ENCODE measurements at regions not wholly inside any gene's neighbourhood (a gene's known extent, or its start where the extent isn't known, plus 50 kb on each side); places are given as distances from the start of the nearest gene placed in this dataset.
"Not testable (repeated sequence)": the region's sequence is repeated elsewhere in the genome, so short reads cannot be mapped to it uniquely, and the experiment has no call there.

- Mint-ChIP-seq H3K4me3 (no peak overlapping the region), H3K4me1 (ENCODE audit: low read depth) (no peaks in the 10 kb centered on the region), H3K27ac (no peak overlapping the region), H3K9me3 (no peaks in the 10 kb centered on the region), H3K36me3 (ENCODE audit: low read depth) (no peaks in the 10 kb centered on the region), H3K27me3 (no peaks in the 10 kb centered on the region)
- intact Hi-C loops (cut with DNase I, micrococcal nuclease), result no loop called here
- Histone ChIP-seq H3K4me3 (ENCODE audit: low read length) (no peak overlapping the region), H3K27me3 (ENCODE audit: control insufficient read depth in 1 of 2, insufficient read depth in 2 of 2, low read length in 2 of 2) (no peaks in the 10 kb centered on the region), H3K4me1 (ENCODE audit: insufficient read depth, low read length) (no peaks in the 10 kb centered on the region), H3K36me3 (ENCODE audit: insufficient read depth, low read length) (no peaks in the 10 kb centered on the region), H3K27ac (ENCODE audit: low read depth in 1 of 2, low read length in 2 of 2) (no peak overlapping the region), H3K9me3 (ENCODE audit: control insufficient read depth in 1 of 2, insufficient read depth in 1 of 2, low read length in 2 of 2) (no peaks in the 10 kb centered on the region)
- TF ChIP-seq CTCF (IDR thresholded peaks at IDR 0.05), result no peak
- ChIA-PET POLR2A (interaction anchor here (0.6 kb wide), 1 partner anchor 80 kb away, joined by 3 read pairs; no protein-coding TSS in a partner anchor), CTCF (no interaction called here)
- DNase-seq, result no peak
- ATAC-seq (ENCODE audit: poor library complexity), result no peak
These were observed 197.6 kb upstream of the AVPR1A start for GRCh38 chr12:63348556-63348955.

GRCh38 chr12:63337158-63337557 lies 186.2 kb upstream of the AVPR1A start:
- H3K4me1 Mint-ChIP-seq (ENCODE audit: low read depth); H3K4me3 ChIP-seq (ENCODE audit: low read length); H3K9me3 Mint-ChIP-seq; H3K36me3 Mint-ChIP-seq (ENCODE audit: low read depth); H3K27me3 ChIP-seq (ENCODE audit: control insufficient read depth in 1 of 2, insufficient read depth in 2 of 2, low read length in 2 of 2); DNase-seq; ATAC-seq (ENCODE audit: poor library complexity); POLR2A ChIA-PET; H3K4me3 Mint-ChIP-seq; CTCF ChIA-PET; H3K27ac Mint-ChIP-seq; H3K4me1 ChIP-seq (ENCODE audit: insufficient read depth, low read length); H3K9me3 ChIP-seq (ENCODE audit: control insufficient read depth in 1 of 2, insufficient read depth in 1 of 2, low read length in 2 of 2); H3K27me3 Mint-ChIP-seq; H3K27ac ChIP-seq (ENCODE audit: low read depth in 1 of 2, low read length in 2 of 2); H3K36me3 ChIP-seq (ENCODE audit: insufficient read depth, low read length); intact Hi-C loops (cut with DNase I, micrococcal nuclease): not testable (repeated sequence)

GRCh38 chr12:63326260-63326659 lies 175.3 kb upstream of the AVPR1A start:
- H3K4me3 Mint-ChIP-seq, result no peak overlapping the region
- H3K36me3 Mint-ChIP-seq (ENCODE audit: low read depth), result no peaks in the 10 kb centered on the region
- H3K9me3 Mint-ChIP-seq, result no peaks in the 10 kb centered on the region
- Histone ChIP-seq H3K27ac (ENCODE audit: low read depth in 1 of 2, low read length in 2 of 2) (no peak overlapping the region), H3K27me3 (ENCODE audit: control insufficient read depth in 1 of 2, insufficient read depth in 2 of 2, low read length in 2 of 2) (no peaks in the 10 kb centered on the region), H3K9me3 (ENCODE audit: control insufficient read depth in 1 of 2, insufficient read depth in 1 of 2, low read length in 2 of 2) (peaks cover 0 to 9% of the 10 kb centered on the region in 2 experiments), H3K36me3 (ENCODE audit: insufficient read depth, low read length) (no peaks in the 10 kb centered on the region), H3K4me3 (ENCODE audit: low read length) (no peak overlapping the region), H3K4me1 (ENCODE audit: insufficient read depth, low read length) (no peaks in the 10 kb centered on the region)
- H3K4me1 Mint-ChIP-seq (ENCODE audit: low read depth), result no peaks in the 10 kb centered on the region
- no peak for TF ChIP-seq CTCF (IDR thresholded peaks at IDR 0.05)
- no peak overlapping the region for H3K27ac Mint-ChIP-seq
- CTCF ChIA-PET, result no interaction called here
- H3K27me3 Mint-ChIP-seq, result no peaks in the 10 kb centered on the region
- intact Hi-C loops (cut with DNase I, micrococcal nuclease), result no loop called here
- ATAC-seq (ENCODE audit: poor library complexity) (no peak), DNase-seq (no peak)
- POLR2A ChIA-PET, result no interaction called here

GRCh38 chr12:63325757-63326156 lies 174.8 kb upstream of the AVPR1A start:
- POLR2A ChIA-PET, result no interaction called here
- no peak for TF ChIP-seq CTCF (IDR thresholded peaks at IDR 0.05)
- H3K4me3 ChIP-seq (ENCODE audit: low read length), result no peak overlapping the region
- H3K4me1 Mint-ChIP-seq (ENCODE audit: low read depth), result no peaks in the 10 kb centered on the region
- H3K36me3 Mint-ChIP-seq (ENCODE audit: low read depth), result no peaks in the 10 kb centered on the region
- H3K27ac Mint-ChIP-seq, result no peak overlapping the region
- DNase-seq, result no peak
- H3K4me1 ChIP-seq (ENCODE audit: insufficient read depth, low read length), result no peaks in the 10 kb centered on the region
- intact Hi-C loops (cut with DNase I, micrococcal nuclease), result no loop called here
- CTCF ChIA-PET, result no interaction called here
- no peaks in the 10 kb centered on the region for H3K9me3 Mint-ChIP-seq
- ATAC-seq (ENCODE audit: poor library complexity), result no peak
- peaks cover 0 to 6% of the 10 kb centered on the region in 2 experiments for H3K9me3 ChIP-seq (ENCODE audit: control insufficient read depth in 1 of 2, insufficient read depth in 1 of 2, low read length in 2 of 2)
- no peaks in the 10 kb centered on the region for H3K36me3 ChIP-seq (ENCODE audit: insufficient read depth, low read length)
- no peaks in the 10 kb centered on the region for H3K27me3 Mint-ChIP-seq
- no peak overlapping the region for H3K4me3 Mint-ChIP-seq
- no peaks in the 10 kb centered on the region for H3K27me3 ChIP-seq (ENCODE audit: control insufficient read depth in 1 of 2, insufficient read depth in 2 of 2, low read length in 2 of 2)
- H3K27ac ChIP-seq (ENCODE audit: low read depth in 1 of 2, low read length in 2 of 2), result no peak overlapping the region
